BJ (cell line): ENCODE measurements at regions not wholly inside any gene's neighbourhood (a gene's known extent, or its start where the extent isn't known, plus 50 kb on each side); places are given as distances from the start of the nearest gene placed in this dataset.

ENCODE experiments used
- CTCF ChIA-PET: fragments of 350-600 bp; formaldehyde crosslinking; extraction: SDS; loops from one replicate; lab custom pipeline; 2021; ENCODE audit warnings: antibody characterized with exemption, inconsistent platforms; lab: Yijun Ruan, JAX
- POLR2A ChIA-PET: fragments of 300-600 bp; sonication (Branson Sonifier 250); formaldehyde crosslinking; extraction: SDS; loops from one replicate; lab custom pipeline; 2021; ENCODE audit warnings: antibody characterized with exemption; lab: Charles Lee
- DNase-seq: peaks from one replicate; pipeline ENCODE4 v3.0.0-alpha.2; 2011; ENCODE audit warnings: low read depth
- H3K27me3 ChIP-seq: 2 replicates; pipeline ENCODE4 v1.6.0; 2011; ENCODE audit warnings: low read length; ENCODE audit not compliant: control insufficient read depth, insufficient read depth
- H3K36me3 ChIP-seq: 2 replicates; pipeline ENCODE4 v1.5.1; 2011; ENCODE audit warnings: low read length; ENCODE audit not compliant: control insufficient read depth, insufficient read depth
- H3K4me3 ChIP-seq: 2 replicates; pipeline ENCODE4 v1.5.1; 2011; ENCODE audit warnings: low read depth, mild to moderate bottlenecking, control low read depth, low read length
- CTCF ChIP-seq: IDR thresholded peaks from 2 replicates; pipeline ENCODE4 v1.5.1; 2011; ENCODE audit warnings: low read depth, mild to moderate bottlenecking, control low read depth, inconsistent platforms, low read length, moderate library complexity; ENCODE audit not compliant: insufficient read depth

- ChIA-PET POLR2A (no interaction called here), CTCF (interaction anchor here (1.0 to 1.5 kb wide), 2 partner anchors 13 to 15 kb away, joined by 3 to 4 read pairs; no protein-coding TSS in a partner anchor)
Observed at GRCh38 chr5:56409331-56410190, 176.4 kb upstream of the ANKRD55 start.

GRCh38 chr5:56406838-56407237, 173.7 kb upstream of the ANKRD55 start:
- POLR2A ChIA-PET, result no interaction called here
- TF ChIP-seq CTCF, result no peak
- no peak overlapping the region for H3K4me3 ChIP-seq
- CTCF ChIA-PET, result no interaction called here
- H3K27me3 ChIP-seq, result no peaks in the 10 kb centered on the region; the same call in 1 of the 2 replicates
- no peak for DNase-seq
- H3K36me3 ChIP-seq, result no peaks in the 10 kb centered on the region

More at GRCh38 chr5:56409331-56410190, 176.4 kb upstream of the ANKRD55 start:
- DNase-seq, result no peak
- Histone ChIP-seq H3K36me3 (no peaks in the 10 kb centered on the region), H3K27me3 (no peaks in the 10 kb centered on the region), H3K4me3 (no peak overlapping the region)
- no peak for TF ChIP-seq CTCF

- ChIA-PET POLR2A (no interaction called here), CTCF (interaction anchor here (0.5 to 0.7 kb wide), 2 partner anchors 11 to 190 kb away, joined by 3 read pairs; no protein-coding TSS in a partner anchor)
- H3K27me3 ChIP-seq, result no peaks in the 10 kb centered on the region; the same call in 1 of the 2 replicates
- H3K4me3 ChIP-seq, result no peak overlapping the region
- H3K36me3 ChIP-seq, result no peaks in the 10 kb centered on the region
- no peak for TF ChIP-seq CTCF
- no peak for DNase-seq
Observed at GRCh38 chr5:56406221-56406620, 173.1 kb upstream of the ANKRD55 start.

- CTCF ChIA-PET, result interaction anchor here (0.7 kb wide), 2 partner anchors 23 to 191 kb away, joined by 3 read pairs; no protein-coding TSS in a partner anchor
- Histone ChIP-seq H3K4me3 (no peak overlapping the region), H3K36me3 (no peaks in the 10 kb centered on the region), H3K27me3 (no peaks in the 10 kb centered on the region; the same call in 1 of the 2 replicates)
- TF ChIP-seq CTCF, result no peak
- POLR2A ChIA-PET, result no interaction called here
- no peak for DNase-seq
Observed at GRCh38 chr5:56405116-56405908, 172.2 kb upstream of the ANKRD55 start.
